ENCODE measurements at regions not wholly inside any gene's neighbourhood (a gene's known extent, or its start where the extent isn't known, plus 50 kb on each side); places are given as distances from the start of the nearest gene placed in this dataset.

GRCh38 chr6:56767435-56767834, 124.7 kb upstream of the DST start:
- no peak overlapping the region for H3K4me3 Mint-ChIP-seq
- no peaks in the 10 kb centered on the region for H3K27me3 Mint-ChIP-seq (ENCODE audit: low read depth)
- H3K9me3 Mint-ChIP-seq = no peaks in the 10 kb centered on the region
- ATAC-seq (no peak), DNase-seq (no peak)
- no peaks in the 10 kb centered on the region for H3K36me3 Mint-ChIP-seq (ENCODE audit: insufficient read depth)
- H3K4me1 Mint-ChIP-seq (ENCODE audit: low read depth) = no peaks in the 10 kb centered on the region

GRCh38 chr6:56766806-56767178, 124.1 kb upstream of the DST start:
- Mint-ChIP-seq H3K36me3 (ENCODE audit: insufficient read depth) (no peaks in the 10 kb centered on the region), H3K9me3 (no peaks in the 10 kb centered on the region), H3K4me3 (no peak overlapping the region), H3K4me1 (ENCODE audit: low read depth) (no peaks in the 10 kb centered on the region), H3K27me3 (ENCODE audit: low read depth) (no peaks in the 10 kb centered on the region)
- DNase-seq (no peak), ATAC-seq (no peak)

DNA sequence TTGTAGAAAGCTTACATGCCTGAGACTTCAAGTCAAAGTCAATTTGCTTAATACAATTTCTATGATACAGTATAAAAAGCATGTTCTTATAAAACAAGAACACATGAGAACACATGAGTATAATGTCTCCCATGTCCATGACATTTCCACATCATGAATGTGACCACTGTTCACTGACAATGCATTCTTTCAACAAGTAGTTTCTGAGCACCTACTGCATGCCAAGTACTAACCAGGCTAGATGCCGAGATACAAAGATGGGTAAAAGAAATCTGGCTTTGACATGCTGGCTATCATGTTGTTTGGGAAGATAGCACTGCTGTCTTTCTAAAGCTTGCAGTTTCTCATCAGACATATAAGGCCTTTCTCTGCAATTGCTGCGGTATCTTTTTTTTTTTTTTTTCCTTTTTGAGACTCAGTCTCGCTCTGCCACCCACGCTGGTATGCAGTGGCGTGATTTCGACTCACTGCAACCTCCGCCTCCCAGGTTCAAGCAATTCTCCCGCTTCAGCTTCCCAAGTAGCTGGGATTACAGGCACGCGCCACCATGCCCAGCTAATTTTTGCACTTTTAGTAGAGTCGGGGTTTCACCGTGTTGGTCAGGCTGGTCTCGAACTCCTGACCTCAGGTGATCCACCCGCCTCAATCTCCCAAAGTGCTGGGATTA, 123.6 kb upstream of the DST start:
- ATAC-seq (no peak), DNase-seq (no peak)
- Mint-ChIP-seq H3K36me3 (ENCODE audit: insufficient read depth) (no peaks in the 10 kb centered on the region), H3K27me3 (ENCODE audit: low read depth) (no peaks in the 10 kb centered on the region), H3K9me3 (no peaks in the 10 kb centered on the region), H3K4me3 (no peak overlapping the region), H3K4me1 (ENCODE audit: low read depth) (no peaks in the 10 kb centered on the region)

GRCh38 chr6:56765494-56765893, 122.8 kb upstream of the DST start:
- DNase-seq = no peak
- H3K9me3 Mint-ChIP-seq = no peaks in the 10 kb centered on the region
- no peak for ATAC-seq
- H3K4me1 Mint-ChIP-seq (ENCODE audit: low read depth) = no peaks in the 10 kb centered on the region
- H3K36me3 Mint-ChIP-seq (ENCODE audit: insufficient read depth) = no peaks in the 10 kb centered on the region
- H3K4me3 Mint-ChIP-seq = no peak overlapping the region
- no peaks in the 10 kb centered on the region for H3K27me3 Mint-ChIP-seq (ENCODE audit: low read depth)

DNA sequence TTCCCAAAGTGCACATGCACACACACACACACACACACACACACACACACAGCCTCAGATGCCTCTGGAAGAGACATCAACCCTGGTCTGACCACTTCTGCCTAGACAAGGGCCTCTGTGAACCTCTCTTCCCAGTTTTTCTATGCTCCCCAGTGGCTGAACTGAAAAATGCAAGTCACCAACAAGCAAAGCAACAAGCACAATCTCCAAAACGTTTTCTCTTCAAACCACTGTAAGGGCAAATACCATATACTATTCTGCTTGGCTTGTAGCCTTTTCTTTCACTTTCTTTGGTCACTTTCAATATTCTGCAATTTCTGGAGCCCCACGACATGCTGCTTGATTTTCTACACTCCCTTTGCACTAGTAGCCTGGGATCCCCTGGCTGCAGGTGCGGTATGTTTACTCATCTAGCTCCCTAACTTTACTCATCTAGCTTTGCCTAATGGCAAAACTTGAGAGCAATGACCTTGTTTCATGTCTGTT, 121.4 kb upstream of the DST start:
- DNase-seq (no peak), ATAC-seq (no peak)
- Mint-ChIP-seq H3K36me3 (ENCODE audit: insufficient read depth) (no peaks in the 10 kb centered on the region), H3K4me1 (ENCODE audit: low read depth) (no peaks in the 10 kb centered on the region), H3K9me3 (no peaks in the 10 kb centered on the region), H3K27me3 (ENCODE audit: low read depth) (no peaks in the 10 kb centered on the region), H3K4me3 (no peak overlapping the region)

GRCh38 chr6:56761651-56762050, 119.0 kb upstream of the DST start:
- H3K4me3 Mint-ChIP-seq = no peak overlapping the region
- H3K36me3 Mint-ChIP-seq (ENCODE audit: insufficient read depth) = no peaks in the 10 kb centered on the region
- H3K4me1 Mint-ChIP-seq (ENCODE audit: low read depth) = no peaks in the 10 kb centered on the region
- H3K27me3 Mint-ChIP-seq (ENCODE audit: low read depth) = no peaks in the 10 kb centered on the region
- no peak for DNase-seq
- no peak for ATAC-seq
- no peaks in the 10 kb centered on the region for H3K9me3 Mint-ChIP-seq

DNA sequence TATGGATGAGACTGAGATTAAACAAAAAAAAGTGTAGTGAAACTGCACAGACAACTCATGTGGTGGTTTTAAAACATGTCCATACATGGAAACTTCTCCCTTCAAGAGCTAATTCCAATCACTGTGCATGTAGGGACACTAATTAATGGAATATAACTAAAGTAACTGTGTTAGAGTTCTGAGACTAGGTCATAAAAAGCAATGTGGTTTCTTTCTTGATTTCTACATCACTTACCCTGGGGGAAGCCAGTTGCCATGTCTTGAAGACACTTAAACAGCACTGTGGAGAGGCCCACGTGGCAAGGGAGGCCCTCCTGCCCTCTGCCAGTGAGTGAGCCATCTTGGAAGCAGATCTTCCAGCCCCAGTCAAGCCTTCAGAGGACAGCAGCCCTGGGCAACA, 118.2 kb upstream of the DST start:
- Mint-ChIP-seq H3K9me3 (no peaks in the 10 kb centered on the region), H3K4me1 (ENCODE audit: low read depth) (no peaks in the 10 kb centered on the region), H3K4me3 (no peak overlapping the region), H3K27me3 (ENCODE audit: low read depth) (no peaks in the 10 kb centered on the region), H3K36me3 (ENCODE audit: insufficient read depth) (no peaks in the 10 kb centered on the region)
- ATAC-seq (no peak), DNase-seq (no peak)

DNA sequence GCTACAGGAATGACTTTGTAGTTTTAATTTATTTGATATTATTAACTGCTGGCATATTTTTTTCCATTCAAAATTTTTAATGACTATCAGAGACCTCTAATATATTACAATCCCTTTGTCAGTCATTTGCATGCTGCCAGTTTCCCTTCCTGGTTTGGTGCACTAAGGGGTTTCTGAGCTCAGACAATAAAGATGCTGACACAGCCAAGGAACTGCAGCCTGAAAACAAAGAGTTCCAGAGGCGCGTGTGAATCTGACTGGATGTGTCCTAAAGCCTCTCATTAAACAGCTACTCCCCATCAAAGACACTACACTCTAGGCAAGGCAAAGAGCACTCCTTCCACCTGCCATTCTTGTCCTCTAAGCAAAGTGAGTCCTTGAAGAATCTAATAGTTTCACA, 116.8 kb upstream of the DST start:
- DNase-seq (no peak), ATAC-seq (no peak)
- H3K9me3 Mint-ChIP-seq = no peaks in the 10 kb centered on the region
- no peak overlapping the region for H3K4me3 Mint-ChIP-seq
- no peaks in the 10 kb centered on the region for H3K36me3 Mint-ChIP-seq (ENCODE audit: insufficient read depth)
- H3K27me3 Mint-ChIP-seq (ENCODE audit: low read depth) = no peaks in the 10 kb centered on the region
- no peaks in the 10 kb centered on the region for H3K4me1 Mint-ChIP-seq (ENCODE audit: low read depth)

- ATAC-seq (no peak), DNase-seq (no peak)
- Mint-ChIP-seq H3K36me3 (ENCODE audit: insufficient read depth) (no peaks in the 10 kb centered on the region), H3K4me3 (no peak overlapping the region), H3K27me3 (ENCODE audit: low read depth) (no peaks in the 10 kb centered on the region), H3K4me1 (ENCODE audit: low read depth) (peaks cover under 1% of the 10 kb centered on the region), H3K9me3 (no peaks in the 10 kb centered on the region)
Observed at GRCh38 chr6:56758553-56758952, 115.9 kb upstream of the DST start.

DNA sequence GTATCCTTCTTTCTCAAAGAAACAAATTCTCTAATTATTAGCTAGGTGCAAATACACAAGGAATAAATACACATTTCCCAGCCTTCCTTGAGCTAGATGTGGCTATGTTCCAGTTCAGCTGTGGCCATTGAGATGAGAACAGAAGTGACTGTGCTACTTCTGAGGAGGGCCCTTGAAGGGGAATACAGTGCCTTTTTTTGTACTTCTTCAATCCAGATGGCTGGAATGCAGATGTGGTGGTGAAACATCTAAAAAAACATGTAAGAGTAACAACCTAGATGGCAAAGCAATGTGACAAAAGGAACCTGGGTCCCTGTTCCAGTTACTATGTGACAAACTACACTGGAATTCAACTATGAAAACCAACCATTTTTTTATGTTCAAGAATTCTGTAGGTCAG, 115.4 kb upstream of the DST start:
- no peaks in the 10 kb centered on the region for H3K9me3 Mint-ChIP-seq
- no peaks in the 10 kb centered on the region for H3K27me3 Mint-ChIP-seq (ENCODE audit: low read depth)
- H3K36me3 Mint-ChIP-seq (ENCODE audit: insufficient read depth) = no peaks in the 10 kb centered on the region
- DNase-seq = no peak
- no peak overlapping the region for H3K4me3 Mint-ChIP-seq
- ATAC-seq = no peak
- peaks cover 2% of the 10 kb centered on the region for H3K4me1 Mint-ChIP-seq (ENCODE audit: low read depth)

- DNase-seq = no peak
- peaks cover 2% of the 10 kb centered on the region for H3K4me1 Mint-ChIP-seq (ENCODE audit: low read depth)
- peaks cover 2% of the 10 kb centered on the region for H3K27me3 Mint-ChIP-seq (ENCODE audit: low read depth)
- H3K36me3 Mint-ChIP-seq (ENCODE audit: insufficient read depth) = no peaks in the 10 kb centered on the region
- ATAC-seq = no peak
- H3K9me3 Mint-ChIP-seq = no peaks in the 10 kb centered on the region
- no peak overlapping the region for H3K4me3 Mint-ChIP-seq
Observed at GRCh38 chr6:56757588-56757984, 114.9 kb upstream of the DST start.

GRCh38 chr6:56756791-56757587, 114.3 kb upstream of the DST start:
- Mint-ChIP-seq H3K4me1 (ENCODE audit: low read depth) (peaks cover 2% of the 10 kb centered on the region), H3K4me3 (no peak overlapping the region), H3K27me3 (ENCODE audit: low read depth) (peaks cover 2% of the 10 kb centered on the region), H3K9me3 (no peaks in the 10 kb centered on the region), H3K36me3 (ENCODE audit: insufficient read depth) (no peaks in the 10 kb centered on the region)
- ATAC-seq (no peak), DNase-seq (no peak)

DNA sequence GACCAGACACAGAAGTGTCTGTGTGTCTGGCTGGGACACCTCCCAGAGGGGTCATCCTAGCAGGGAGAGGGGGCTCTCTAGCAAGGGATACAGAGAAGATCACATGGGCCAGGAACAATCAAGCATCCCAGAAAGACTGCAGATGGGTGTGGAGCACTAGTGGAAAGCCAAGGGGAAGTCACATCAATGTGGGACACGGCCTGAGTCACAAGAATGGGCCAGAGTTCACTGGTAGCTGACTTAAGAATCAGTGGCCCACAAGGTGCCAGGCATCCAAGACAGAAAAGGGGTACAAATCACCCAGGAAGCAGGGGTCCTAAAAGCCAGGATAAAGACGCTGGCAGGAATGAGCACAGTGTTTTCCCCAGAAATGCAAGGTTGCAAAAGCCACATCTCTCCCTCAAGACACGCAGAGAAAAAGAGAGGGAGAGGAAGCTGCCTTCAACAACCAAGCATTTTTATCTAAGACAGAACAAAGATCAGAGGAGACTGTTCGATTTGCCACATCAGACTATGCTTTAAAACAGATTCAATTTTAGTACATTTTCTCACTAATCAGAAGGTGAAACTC, 113.6 kb upstream of the DST start:
- Mint-ChIP-seq H3K4me3 (no peak overlapping the region), H3K9me3 (no peaks in the 10 kb centered on the region), H3K4me1 (ENCODE audit: low read depth) (peaks cover 2% of the 10 kb centered on the region), H3K27me3 (ENCODE audit: low read depth) (peaks cover 2% of the 10 kb centered on the region), H3K36me3 (ENCODE audit: insufficient read depth) (no peaks in the 10 kb centered on the region)
- DNase-seq (no peak), ATAC-seq (no peak)

- no peak overlapping the region for H3K4me3 Mint-ChIP-seq
- ATAC-seq (no peak), DNase-seq (no peak)
- peaks cover 2% of the 10 kb centered on the region for H3K4me1 Mint-ChIP-seq (ENCODE audit: low read depth)
- H3K9me3 Mint-ChIP-seq = no peaks in the 10 kb centered on the region
- H3K36me3 Mint-ChIP-seq (ENCODE audit: insufficient read depth) = no peaks in the 10 kb centered on the region
- peaks cover 2% of the 10 kb centered on the region for H3K27me3 Mint-ChIP-seq (ENCODE audit: low read depth)
Observed at GRCh38 chr6:56755040-56755439, 112.4 kb upstream of the DST start.

GRCh38 chr6:56753811-56754210, 111.1 kb upstream of the DST start:
- no peak overlapping the region for H3K4me3 Mint-ChIP-seq
- DNase-seq (no peak), ATAC-seq (no peak)
- H3K4me1 Mint-ChIP-seq (ENCODE audit: low read depth) = peaks cover 4% of the 10 kb centered on the region
- H3K9me3 Mint-ChIP-seq = no peaks in the 10 kb centered on the region
- peaks cover 2% of the 10 kb centered on the region for H3K27me3 Mint-ChIP-seq (ENCODE audit: low read depth)
- no peaks in the 10 kb centered on the region for H3K36me3 Mint-ChIP-seq (ENCODE audit: insufficient read depth)
